HG02763 (cell line): ENCODE measurements at regions not wholly inside any gene's neighbourhood (a gene's known extent, or its start where the extent isn't known, plus 50 kb on each side); places are given as distances from the start of the nearest gene placed in this dataset.
A peak's percentile ranks its signal among the peaks of the same experiment; 100 is the strongest.
"Not testable (repeated sequence)": the region's sequence is repeated elsewhere in the genome, so short reads cannot be mapped to it uniquely, and the experiment has no call there.

Experiments
- ATAC-seq: cut with Tn5 transposase; IDR thresholded peaks from one replicate; pipeline ENCODE4 v1.9.1; 2021; ENCODE audit warnings: mild to moderate bottlenecking, moderate library complexity; ENCODE audit not compliant: unreplicated experiment

DNA sequence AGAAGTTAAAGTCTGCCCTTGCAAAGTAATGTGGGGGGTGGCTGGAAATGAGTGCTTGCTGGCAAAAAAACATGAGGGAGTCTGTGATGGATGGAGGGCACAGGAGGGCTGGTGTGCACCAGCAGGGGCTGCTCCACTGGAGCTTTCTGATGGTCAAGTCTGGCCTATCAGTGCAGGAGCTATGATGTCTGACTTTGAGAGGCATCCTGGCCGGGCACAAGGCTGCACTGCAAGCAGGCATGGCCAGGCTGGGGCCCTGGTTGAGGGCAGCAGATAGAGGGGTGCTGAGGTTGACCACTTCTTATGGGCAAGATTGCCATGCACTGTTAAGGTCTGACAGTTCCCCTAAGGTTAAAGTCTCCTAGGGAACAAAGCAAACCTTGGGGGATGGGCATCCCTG, 1140.2 kb downstream of the FAM133A start:
- ATAC-seq, result no peak

DNA sequence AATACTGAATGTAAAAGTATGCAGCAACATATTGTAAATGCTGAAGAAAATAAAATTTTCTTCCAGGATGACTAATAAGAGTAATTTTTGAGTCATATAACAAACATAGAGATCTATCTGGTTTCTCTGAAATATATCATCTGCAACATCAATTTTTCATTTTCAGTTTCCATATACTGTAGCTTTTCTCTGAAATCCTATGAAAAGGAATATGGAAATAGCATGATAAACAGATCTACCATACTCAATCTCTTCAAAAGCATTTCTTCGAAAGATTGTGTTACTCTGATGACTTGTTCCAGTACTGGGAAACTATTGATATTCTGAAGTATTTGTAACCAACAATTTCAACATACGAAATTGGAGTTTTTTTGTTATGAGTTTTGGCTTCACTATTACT, 1156.7 kb downstream of the FAM133A start:
- ATAC-seq, result peak; percentile 51

DNA sequence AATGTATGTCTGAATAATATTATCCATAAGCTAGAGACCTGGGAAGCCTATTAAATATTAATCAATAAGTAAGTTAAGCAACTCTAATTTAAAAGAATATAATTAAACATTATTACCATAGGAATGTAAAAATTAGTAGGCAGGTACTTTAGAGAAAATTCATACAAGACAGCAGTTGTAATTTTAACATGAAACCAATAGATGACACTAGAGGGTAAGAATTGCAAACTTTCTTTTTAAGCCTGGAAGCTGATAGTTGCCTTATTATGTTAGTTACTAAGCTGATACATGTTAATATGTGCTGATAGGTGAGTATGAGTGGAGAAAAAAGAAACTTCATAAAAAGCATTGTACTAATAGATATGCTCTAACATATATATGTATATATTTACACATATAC, 1157.4 kb downstream of the FAM133A start:
- no peak for ATAC-seq

DNA sequence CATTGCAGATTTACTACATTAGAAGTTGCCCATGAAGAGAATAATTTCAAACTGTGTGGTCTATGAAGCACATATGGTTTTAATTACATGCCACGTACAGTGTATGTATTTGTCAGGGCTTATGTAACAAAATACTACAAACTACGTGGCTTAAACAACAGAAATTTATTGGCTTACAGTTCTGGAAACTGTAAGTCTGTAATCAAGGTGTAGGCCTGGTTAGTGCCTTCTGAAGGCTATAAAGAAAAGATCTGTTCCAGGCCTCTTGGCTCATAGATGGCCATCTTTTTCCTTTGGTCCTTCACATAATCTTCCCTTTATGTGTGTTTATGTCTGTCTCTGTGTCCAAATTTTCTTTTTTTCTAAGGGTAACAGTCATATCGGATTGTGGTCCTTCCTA, 1160.2 kb downstream of the FAM133A start:
- no peak for ATAC-seq

DNA sequence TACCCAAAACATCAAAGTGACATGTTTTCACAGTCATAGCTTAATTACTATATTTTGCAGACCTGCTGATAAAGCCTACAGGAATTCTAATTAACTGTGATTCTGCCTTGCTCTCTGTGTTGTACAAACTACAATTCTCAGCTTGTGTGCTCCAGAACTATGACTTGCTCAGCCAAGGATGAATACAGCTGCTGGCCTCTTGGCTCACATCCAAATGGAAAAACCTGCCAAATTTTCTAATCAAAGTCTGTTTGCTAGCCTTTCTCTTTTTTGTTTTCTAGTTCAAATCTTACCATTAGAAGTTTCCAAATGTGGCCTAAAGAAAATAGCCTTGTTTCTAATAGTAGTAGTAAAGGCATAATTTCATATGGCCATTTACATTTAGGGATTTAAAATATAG, 1176.8 kb downstream of the FAM133A start:
- no peak for ATAC-seq

DNA sequence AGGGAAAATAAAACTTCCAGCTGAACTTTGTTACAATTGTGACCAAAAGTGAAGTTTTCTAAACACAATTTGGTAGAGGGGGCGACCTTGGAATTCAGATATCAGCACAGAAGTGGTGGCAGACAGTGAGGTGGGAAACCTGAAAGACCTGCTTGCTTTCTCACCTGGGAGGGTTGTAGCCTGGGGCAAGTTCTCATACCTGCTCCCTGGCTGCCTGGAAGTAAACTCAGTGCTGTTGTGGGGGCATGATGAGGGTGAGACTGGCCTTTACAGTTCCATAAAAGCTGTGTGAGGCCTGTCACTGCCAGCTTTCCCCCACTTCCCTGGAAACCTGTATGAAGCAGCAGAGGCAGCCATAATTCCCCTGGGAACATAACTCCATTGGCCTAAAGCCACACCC, 1180.2 kb downstream of the FAM133A start:
- no peak for ATAC-seq

DNA sequence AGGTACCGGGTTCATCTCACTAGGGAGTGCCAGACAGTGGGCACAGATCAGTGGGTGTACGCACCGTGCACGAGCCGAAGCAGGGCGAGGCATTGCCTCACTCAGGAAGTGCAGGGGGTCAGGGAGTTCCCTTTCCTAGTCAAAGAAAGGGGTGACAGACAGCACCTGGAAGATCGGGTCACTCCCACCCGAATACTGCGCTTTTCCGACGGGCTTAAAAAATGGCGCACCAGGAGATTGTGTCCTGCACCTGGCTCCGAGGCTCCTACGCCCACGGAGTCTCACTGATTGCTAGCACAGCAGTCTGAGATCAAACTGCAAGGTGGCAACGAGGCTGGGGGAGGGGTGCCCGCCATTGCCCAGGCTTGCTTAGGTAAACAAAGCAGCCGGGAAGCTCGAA, 1188.5 kb downstream of the FAM133A start:
- not testable (repeated sequence) for ATAC-seq

DNA sequence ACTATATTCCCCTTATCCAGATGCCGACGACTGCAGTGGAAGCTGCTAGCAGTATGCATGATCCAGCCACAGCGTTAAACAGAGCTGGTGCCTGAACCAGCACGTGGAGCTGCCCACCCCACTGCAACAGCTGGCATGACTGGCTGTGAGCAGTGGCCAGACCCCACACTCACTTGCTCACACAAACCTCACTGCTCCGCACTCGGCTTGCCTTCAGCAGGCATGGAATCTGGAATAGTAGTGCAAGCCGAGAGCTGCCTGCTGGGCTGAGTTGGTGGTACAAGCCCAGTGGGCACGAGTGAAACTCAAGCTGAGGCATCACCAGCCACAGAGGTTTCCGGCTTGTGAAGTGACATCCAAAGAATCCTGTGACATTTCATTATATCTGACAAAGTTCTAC, 1197.6 kb downstream of the FAM133A start:
- ATAC-seq, result no peak

DNA sequence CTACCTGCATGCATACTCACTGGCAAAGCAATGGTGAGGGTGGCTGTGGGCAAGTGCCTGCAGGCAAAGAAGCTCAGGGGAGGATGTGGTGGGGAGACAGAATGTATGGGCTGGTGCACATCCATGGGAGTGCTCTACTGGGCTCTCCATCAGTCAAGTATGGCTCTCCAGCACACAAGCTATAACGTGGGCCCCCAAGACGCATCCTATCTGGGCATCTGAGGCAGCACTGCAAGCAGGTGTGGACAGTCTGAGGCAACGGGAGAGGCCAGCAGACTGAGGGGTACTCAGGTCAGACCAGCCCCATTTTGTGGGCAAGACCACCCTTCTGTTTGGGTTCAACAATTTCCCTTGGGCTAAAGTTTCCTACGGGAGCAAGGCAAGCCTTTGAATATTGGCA, 1227.8 kb downstream of the FAM133A start:
- no peak for ATAC-seq

DNA sequence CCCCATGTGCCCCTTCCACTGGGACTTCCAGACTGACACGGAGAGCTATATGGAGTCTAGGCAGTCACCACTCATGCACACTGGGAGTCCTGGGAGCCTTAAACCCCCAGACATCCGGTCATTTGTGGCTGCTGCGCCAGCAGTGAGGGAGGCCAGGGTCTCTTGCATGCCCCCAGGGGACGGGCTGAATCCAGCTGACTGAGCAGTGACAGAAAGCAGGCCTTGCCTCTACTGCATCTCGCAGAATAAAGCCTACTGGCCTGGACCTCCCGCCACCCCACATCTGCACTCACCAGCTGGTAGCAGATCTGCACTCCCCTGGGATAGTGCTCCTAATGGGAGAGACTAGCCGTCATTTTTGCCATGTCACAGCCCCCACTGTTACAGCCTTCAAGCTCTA, 1234.2 kb downstream of the FAM133A start:
- no peak for ATAC-seq

DNA sequence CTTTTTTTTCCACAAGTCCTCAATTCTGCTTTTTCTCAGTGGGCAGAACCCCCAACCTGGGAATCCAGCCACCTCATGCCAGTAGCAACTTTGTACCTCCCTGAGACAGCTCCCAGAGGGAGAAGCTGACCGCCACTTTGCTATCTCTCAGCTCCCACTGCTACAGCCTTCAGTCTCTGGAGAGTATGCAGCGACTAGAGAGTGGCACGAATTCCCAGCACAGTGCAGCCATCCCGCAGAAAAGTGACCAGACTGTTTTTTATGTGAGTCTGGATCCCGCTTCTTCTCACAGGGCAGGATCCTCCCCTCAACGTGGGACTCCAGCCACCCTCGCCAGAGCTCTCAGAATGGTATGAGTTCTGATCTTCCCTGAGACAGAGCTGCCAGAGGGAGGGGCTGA, 1234.6 kb downstream of the FAM133A start:
- ATAC-seq, result no peak

DNA sequence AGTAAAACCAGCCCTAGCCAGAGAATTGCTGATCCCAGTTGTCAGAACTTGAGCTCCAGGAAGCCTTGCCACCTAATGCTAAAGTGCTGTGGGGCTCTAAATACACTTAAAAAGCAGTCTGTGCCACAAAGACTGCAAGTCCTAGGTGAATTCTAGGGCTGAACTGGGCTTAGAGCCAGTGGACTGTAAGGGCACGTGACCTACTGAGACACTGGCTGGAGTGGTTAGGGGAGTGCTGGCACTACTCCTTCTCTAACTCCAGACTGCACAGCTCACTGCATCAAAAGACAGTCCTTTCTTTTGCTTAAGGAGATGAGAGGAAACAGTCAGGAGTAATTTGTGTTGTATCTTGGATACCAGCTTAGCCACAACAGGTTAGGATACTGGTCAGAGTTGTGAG, 1240.2 kb downstream of the FAM133A start:
- no peak for ATAC-seq

DNA sequence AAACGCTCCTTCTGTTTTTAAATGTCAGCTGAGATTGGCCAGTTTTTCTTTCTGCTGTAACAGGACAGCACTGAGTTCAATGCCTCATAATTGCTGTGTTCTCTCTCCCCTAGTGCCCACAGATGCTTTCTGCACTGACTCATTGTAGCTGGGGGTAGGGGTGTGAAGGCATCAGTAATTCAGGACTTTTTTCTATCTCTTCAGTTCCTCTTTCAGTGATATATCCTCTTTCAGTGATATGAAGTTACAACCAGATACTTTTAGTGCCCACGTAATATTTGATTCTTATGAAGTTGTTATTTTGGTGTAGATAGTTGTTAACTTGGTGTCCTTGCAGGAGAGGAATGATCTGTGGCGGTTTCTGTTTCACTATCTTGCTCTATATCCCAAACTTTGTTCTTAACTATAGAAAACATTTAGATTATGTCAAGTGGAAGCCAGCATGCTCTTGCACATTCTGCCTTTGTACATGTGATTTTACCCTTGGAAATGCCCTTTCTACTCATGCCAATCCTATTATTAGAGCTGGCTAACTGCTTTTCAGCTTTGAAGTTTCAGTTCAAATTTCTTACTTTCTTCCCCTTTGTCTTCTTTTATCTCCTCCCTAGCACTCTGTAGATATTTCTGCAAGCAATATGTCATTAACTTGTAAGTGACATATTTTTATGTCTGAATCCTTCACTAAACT, 1258.4 kb downstream of the FAM133A start:
- ATAC-seq, result no peak

DNA sequence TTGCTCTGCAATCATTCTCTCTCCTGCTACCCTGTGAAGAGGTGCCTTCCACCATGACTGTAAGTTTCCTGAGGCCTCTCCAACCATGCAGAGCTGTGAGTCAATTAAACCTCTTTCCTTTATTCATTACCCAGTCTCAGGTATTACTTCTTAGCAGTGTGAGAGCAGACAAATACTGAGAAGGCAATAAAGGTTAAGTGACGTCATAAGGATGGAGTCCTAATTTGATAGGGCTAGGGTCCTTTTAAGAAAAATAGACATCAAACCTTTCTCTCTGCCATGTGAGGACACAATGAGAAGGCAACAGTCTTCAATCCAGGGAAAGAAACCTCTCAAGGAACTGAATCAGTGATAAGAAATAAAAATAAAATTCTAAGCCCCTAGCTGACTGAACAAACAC, 1262.7 kb downstream of the FAM133A start:
- no peak for ATAC-seq

DNA sequence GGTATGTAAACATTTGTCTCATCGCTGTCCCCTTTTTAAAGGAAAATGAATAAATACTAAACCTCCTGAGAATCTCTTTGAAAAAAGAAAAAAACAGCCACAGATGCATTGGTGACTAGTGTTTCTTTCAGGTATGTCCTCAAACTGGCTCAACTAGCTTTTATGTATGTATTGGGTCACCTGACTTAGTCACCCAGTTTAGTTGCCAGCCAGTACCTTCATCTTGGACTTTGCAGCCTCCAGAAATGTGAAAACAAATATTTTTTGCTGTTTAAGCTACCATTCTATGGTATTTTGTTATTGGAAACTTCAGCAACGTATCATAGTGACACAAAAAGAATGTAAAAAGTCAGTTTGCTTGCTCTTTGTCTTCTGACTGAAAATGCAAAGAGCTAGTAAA, 1263.5 kb downstream of the FAM133A start:
- no peak for ATAC-seq

DNA sequence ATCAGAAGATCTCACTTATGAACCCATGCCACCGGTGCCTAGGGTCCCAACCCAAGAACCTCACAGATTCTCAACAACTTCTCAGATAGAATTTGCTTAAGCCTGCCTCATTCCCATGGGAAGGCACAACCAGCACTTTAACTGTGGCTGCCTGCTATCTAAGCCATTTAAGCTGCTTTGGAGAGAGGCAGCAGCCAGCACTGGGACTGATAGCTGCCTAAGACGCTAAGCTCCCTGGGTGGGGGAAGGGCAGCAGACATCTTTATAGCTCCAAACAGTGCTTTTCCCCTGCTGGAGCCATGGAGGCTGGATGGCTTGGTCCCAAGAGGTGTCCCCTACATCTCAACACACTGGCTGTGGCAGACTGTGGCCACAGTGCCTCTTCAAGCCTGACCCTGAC, 1268.6 kb downstream of the FAM133A start:
- ATAC-seq, result no peak

DNA sequence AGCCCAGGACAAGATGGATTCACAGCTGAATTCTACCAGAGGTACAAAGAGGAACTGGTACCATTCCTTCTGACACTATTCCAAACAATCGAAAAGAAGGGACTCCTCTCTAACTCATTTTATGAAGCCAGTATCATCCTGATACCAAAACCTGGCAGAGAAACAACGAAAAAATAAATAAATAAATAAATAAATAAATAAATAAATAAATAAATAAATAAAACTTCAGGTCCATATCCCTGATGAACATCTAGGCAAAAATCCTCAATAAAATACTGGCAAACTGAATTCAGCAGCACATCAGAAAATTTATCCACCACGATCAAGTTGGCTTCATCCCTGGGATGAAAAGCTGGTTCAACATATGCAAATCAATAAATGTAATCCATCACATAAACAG, 1272.1 kb downstream of the FAM133A start:
- ATAC-seq, result not testable (repeated sequence)

DNA sequence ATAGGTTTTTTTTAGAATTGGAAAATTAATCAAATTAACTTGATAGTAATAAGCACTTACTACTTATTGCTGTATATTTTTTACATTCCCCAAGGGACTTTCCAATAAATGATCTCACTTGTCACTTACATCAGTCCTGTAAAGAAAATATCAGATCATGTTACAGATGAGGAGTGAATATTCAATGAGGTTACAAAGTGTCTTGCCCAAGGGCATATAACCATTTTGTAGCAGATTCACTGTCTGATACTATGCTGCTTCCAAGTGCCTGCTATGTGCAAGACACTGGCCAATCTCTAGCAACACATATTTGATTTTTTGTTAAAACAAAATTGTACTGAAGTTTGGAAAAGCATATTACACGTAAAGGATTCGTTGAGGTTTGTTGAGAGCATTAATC, 1287.7 kb downstream of the FAM133A start:
- no peak for ATAC-seq

DNA sequence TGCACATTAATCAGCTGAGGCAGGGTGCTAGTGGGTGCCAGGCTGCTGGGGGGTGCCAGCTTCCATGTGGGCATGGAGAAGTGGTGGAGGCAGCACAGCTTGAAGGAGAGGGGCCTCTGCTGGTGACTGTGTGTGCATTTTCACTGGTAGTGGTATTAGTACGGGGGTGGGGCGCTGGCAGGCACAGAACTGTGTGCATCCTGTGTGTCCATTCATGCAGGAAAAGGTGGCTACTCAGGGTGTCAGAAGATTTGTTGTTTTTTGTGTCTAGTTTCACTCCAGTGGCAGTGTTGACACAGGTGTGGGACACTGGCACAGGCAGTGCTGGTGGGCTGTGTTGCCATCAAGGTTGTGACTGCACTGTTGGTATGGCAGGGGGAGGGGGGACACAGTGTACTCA, 1303.6 kb downstream of the FAM133A start:
- no peak for ATAC-seq

DNA sequence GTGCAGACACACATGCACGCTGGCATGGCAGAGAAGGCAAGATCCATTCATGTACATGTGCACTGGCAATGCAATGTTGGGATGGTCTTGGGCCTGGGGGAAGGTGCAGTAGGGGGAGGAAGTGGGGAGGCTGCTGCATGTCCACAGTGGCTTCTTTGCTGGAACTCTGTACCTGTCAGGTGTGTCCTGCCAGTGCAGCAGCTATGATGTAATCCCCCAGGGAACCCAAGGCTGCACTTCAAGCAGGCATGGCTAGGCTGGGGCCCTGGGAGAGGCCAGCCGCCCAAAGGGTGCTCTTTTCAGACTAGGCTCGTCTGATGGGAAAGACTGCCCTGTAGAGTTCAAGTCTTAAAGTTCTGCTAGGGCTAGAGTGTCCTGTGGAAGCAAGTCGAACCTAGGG, 1304.0 kb downstream of the FAM133A start:
- no peak for ATAC-seq
